NCI-H526 (cell line): ENCODE measurements at regions not wholly inside any gene's neighbourhood (a gene's known extent, or its start where the extent isn't known, plus 50 kb on each side); places are given as distances from the start of the nearest gene placed in this dataset.
"Not testable (repeated sequence)": the region's sequence is repeated elsewhere in the genome, so short reads cannot be mapped to it uniquely, and the experiment has no call there.

ENCODE experiments used
- DNase-seq, 2 experiments: peaks; one replicate each; lab custom pipeline; 2025; lab: John Stamatoyannopoulos, UW

GRCh38 chr2:52387937-52388590 lies 1356.1 kb upstream of the NRXN1 start:
- no peak for DNase-seq

GRCh38 chr2:52386433-52387030 lies 1354.6 kb upstream of the NRXN1 start:
- no peak for DNase-seq

GRCh38 chr2:52383541-52383940 lies 1351.6 kb upstream of the NRXN1 start:
- no peak for DNase-seq

- DNase-seq = no peak
These were observed 1337.2 kb upstream of the NRXN1 start for GRCh38 chr2:52369178-52369577.

- no peak for DNase-seq
These were observed 1336.2 kb upstream of the NRXN1 start for GRCh38 chr2:52368141-52368540.

GRCh38 chr2:52365946-52366345 lies 1334.0 kb upstream of the NRXN1 start:
- DNase-seq = no peak

GRCh38 chr2:52356556-52356955 lies 1324.6 kb upstream of the NRXN1 start:
- no peak for DNase-seq

- DNase-seq = no peak
These were observed 1315.4 kb upstream of the NRXN1 start for GRCh38 chr2:52347292-52347691.

GRCh38 chr2:52345676-52346075 lies 1313.7 kb upstream of the NRXN1 start:
- DNase-seq = no peak

GRCh38 chr2:52345082-52345481 lies 1313.2 kb upstream of the NRXN1 start:
- no peak for DNase-seq

- DNase-seq = no peak
These were observed 1311.9 kb upstream of the NRXN1 start for GRCh38 chr2:52343706-52344266.

GRCh38 chr2:52343010-52343409 lies 1311.1 kb upstream of the NRXN1 start:
- no peak for DNase-seq

- DNase-seq = no peak
These were observed 1310.5 kb upstream of the NRXN1 start for GRCh38 chr2:52342458-52342857.

- no peak for DNase-seq
These were observed 1309.8 kb upstream of the NRXN1 start for GRCh38 chr2:52341732-52342131.

- peak in 1 of 2 experiments; percentile 11 for DNase-seq
These were observed 1308.2 kb upstream of the NRXN1 start for GRCh38 chr2:52340171-52340570.

GRCh38 chr2:52337786-52338185 lies 1305.9 kb upstream of the NRXN1 start:
- not testable (repeated sequence) for DNase-seq

GRCh38 chr2:52336951-52337350 lies 1305.0 kb upstream of the NRXN1 start:
- DNase-seq = no peak

GRCh38 chr2:52335727-52336126 lies 1303.8 kb upstream of the NRXN1 start:
- DNase-seq = no peak

- DNase-seq = no peak
These were observed 1302.3 kb upstream of the NRXN1 start for GRCh38 chr2:52334185-52334584.

- no peak for DNase-seq
These were observed 1295.7 kb upstream of the NRXN1 start for GRCh38 chr2:52327641-52328040.

- no peak for DNase-seq
These were observed 1282.3 kb upstream of the NRXN1 start for GRCh38 chr2:52314231-52314630.

- DNase-seq = no peak
These were observed 1280.6 kb upstream of the NRXN1 start for GRCh38 chr2:52312486-52312885.

GRCh38 chr2:52311862-52312261 lies 1279.9 kb upstream of the NRXN1 start:
- DNase-seq = peak in 1 of 2 experiments; percentile 33

- DNase-seq = no peak
These were observed 1276.2 kb upstream of the NRXN1 start for GRCh38 chr2:52308156-52308555.
